Prostate gland (tissue), 2 donors: ENCODE measurements at regions not wholly inside any gene's neighbourhood (a gene's known extent, or its start where the extent isn't known, plus 50 kb on each side); places are given as distances from the start of the nearest gene placed in this dataset.

Experiments
- DNase-seq: peaks from one replicate; pipeline ENCODE4 v3.0.0-alpha.2; 2019; ENCODE audit warnings: low spot score
- H3K27ac ChIP-seq, 2 donors: fragments of 200-600 bp; sonication (generic); 2 replicates each; pipeline ENCODE4 v1.5.1; 2017 to 2019
- H3K27me3 ChIP-seq: fragments of 200-600 bp; sonication (generic); replicated peaks from 2 replicates; pipeline ENCODE4 v1.5.1; 2019; ENCODE audit not compliant: insufficient read depth
- H3K36me3 ChIP-seq, 2 donors: fragments of 200-600 bp; sonication (generic); 1 replicate in 1 of 2; 2 replicates in 1 of 2; pipeline versions ENCODE4 v1.5.1 to v1.8.1; 2017 to 2019
- H3K4me1 ChIP-seq: fragments of 200-600 bp; sonication (generic); replicated peaks from 2 replicates; pipeline ENCODE4 v1.5.1; 2019
- H3K4me3 ChIP-seq, 2 donors: fragments of 200-600 bp; sonication (generic); 2 replicates each; pipeline ENCODE4 v1.5.1; 2017 to 2019
- H3K9me3 ChIP-seq: fragments of 200-600 bp; sonication (generic); 2 replicates; pipeline ENCODE4 v1.5.1; 2017
- POLR2A ChIP-seq: fragments of 450-650 bp; IDR thresholded peaks from one replicate; pipeline ENCODE4 v1.6.1; 2016; ENCODE audit warnings: antibody characterized with exemption, mild to moderate bottlenecking
- POLR2AphosphoS5 ChIP-seq: sonication (generic); formaldehyde crosslinking; IDR thresholded peaks from one replicate; pipeline ENCODE4 v1.6.1; 2017; ENCODE audit warnings: antibody characterized with exemption
- WGBS: methylation state at CpG from one replicate; pipeline ENCODE4 v1.1.5; 2018; 5-methylcytosine and 5-hydroxymethylcytosine counted together
- intact Hi-C: fragments of 100-400 bp; cut with DNase I; formaldehyde crosslinking; loops from one replicate; pipeline ENCODE4 v1.14.2; 2022
- TF ChIP-seq, protein P1 (sequence below), 4 experiments: fragments of 200-600 bp in 2 of 4; fragments of 450-650 bp in 2 of 4; sonication (generic) in 2 of 4; IDR thresholded peaks; 1 replicate in 3 of 4; 2 replicates in 1 of 4; pipeline ENCODE4 v1.5.1; 2016 to 2019; ENCODE audit warnings: antibody characterized with exemption in 4 of 4, mild to moderate bottlenecking in 2 of 4, moderate library complexity in 2 of 4

DNA sequence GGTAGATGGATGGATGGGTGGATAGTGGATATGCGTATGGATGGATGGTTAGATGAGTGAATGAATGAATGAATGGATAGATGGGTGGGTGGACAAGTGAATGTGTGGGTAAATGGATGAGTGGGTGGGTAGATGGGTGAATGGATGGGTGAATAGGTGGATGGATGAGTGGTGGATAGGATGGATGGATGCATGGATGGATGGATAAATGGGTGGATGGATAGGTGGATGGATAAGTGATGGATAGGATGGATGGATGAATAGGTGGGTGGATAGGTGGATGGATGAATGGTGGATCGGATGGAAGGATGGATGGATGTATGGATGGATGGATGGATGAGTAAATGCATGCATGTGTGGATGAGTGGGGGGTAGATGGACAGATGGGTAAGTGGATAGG lies 169.3 kb downstream of the ACKR3 start:
- no peak overlapping the region for H3K27ac ChIP-seq
- H3K4me3 ChIP-seq: no peak overlapping the region
- no peaks in the 10 kb centered on the region for H3K36me3 ChIP-seq
- DNase-seq: no peak
- no peaks in the 10 kb centered on the region for H3K27me3 ChIP-seq
- no peaks in the 10 kb centered on the region for H3K4me1 ChIP-seq
- TF ChIP-seq POLR2AphosphoS5 (no peak), POLR2A (no peak)
- TF ChIP-seq, protein P1, sequence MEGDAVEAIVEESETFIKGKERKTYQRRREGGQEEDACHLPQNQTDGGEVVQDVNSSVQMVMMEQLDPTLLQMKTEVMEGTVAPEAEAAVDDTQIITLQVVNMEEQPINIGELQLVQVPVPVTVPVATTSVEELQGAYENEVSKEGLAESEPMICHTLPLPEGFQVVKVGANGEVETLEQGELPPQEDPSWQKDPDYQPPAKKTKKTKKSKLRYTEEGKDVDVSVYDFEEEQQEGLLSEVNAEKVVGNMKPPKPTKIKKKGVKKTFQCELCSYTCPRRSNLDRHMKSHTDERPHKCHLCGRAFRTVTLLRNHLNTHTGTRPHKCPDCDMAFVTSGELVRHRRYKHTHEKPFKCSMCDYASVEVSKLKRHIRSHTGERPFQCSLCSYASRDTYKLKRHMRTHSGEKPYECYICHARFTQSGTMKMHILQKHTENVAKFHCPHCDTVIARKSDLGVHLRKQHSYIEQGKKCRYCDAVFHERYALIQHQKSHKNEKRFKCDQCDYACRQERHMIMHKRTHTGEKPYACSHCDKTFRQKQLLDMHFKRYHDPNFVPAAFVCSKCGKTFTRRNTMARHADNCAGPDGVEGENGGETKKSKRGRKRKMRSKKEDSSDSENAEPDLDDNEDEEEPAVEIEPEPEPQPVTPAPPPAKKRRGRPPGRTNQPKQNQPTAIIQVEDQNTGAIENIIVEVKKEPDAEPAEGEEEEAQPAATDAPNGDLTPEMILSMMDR (IDR thresholded peaks at IDR 0.05): no peak
- intact Hi-C loops: no loop called here
- H3K9me3 ChIP-seq: no peaks in the 10 kb centered on the region
- 99% methylated on average over 2 of the region's 2 CpGs for WGBS

DNA sequence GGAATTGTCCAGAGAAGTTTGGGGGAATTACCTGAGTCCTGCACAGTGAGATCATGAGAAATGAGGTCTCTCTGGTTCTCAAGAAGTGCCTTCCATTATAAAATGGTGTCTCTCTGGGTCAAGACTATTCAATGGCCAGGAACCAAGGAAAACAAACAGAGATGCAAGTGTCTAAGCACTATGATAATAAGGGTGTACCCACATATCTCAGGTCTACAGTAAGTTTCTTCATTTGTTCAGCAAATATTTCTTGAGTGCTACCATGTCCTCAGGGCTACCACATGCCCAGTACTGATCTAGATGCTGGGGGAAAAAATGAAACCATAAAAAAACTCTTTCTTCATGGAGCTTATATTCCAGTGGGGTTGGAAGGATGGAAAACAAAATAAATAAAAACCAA lies 170.0 kb downstream of the ACKR3 start:
- intact Hi-C loops: loop anchor here (10.0 kb wide), 1 partner anchor 165 kb away; no protein-coding TSS in a partner anchor
- H3K27ac ChIP-seq: no peak overlapping the region
- no peak for DNase-seq
- no peaks in the 10 kb centered on the region for H3K27me3 ChIP-seq
- H3K4me1 ChIP-seq: no peaks in the 10 kb centered on the region
- H3K9me3 ChIP-seq: no peaks in the 10 kb centered on the region
- TF ChIP-seq POLR2A: no peak
- TF ChIP-seq, protein P1 (IDR thresholded peaks at IDR 0.05): no peak
- no peak for TF ChIP-seq POLR2AphosphoS5
- H3K4me3 ChIP-seq: no peak overlapping the region
- H3K36me3 ChIP-seq: no peaks in the 10 kb centered on the region

DNA sequence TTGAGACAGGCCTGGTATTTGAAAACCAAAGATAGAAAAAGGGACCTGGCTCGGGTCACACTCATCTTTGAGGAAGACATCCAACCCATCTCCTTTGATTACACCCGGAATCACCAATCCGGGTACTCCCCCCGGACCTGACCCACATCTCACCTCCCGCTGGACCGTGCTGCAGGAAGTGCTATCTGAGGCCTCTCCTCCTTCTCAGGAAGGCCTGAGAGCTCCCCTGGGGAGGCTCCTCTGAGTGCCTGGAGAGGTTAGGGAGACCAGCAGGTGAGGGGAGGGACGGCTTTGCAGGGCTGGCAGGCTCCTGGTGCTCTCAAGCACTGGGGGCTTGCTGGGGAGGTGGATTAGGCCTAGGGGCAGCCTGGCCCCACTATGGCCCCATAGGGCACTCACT lies 170.9 kb downstream of the ACKR3 start:
- 82% methylated on average over 7 of the region's 7 CpGs for WGBS
- H3K4me3 ChIP-seq: no peak overlapping the region
- H3K27ac ChIP-seq: no peak overlapping the region
- no peaks in the 10 kb centered on the region for H3K9me3 ChIP-seq
- no peak for DNase-seq
- intact Hi-C loops: loop anchor here (10.0 kb wide), 1 partner anchor 166 kb away; no protein-coding TSS in a partner anchor
- no peaks in the 10 kb centered on the region for H3K27me3 ChIP-seq
- no peaks in the 10 kb centered on the region for H3K4me1 ChIP-seq
- TF ChIP-seq, protein P1 (IDR thresholded peaks at IDR 0.05): no peak
- TF ChIP-seq POLR2AphosphoS5 (no peak), POLR2A (no peak)
- H3K36me3 ChIP-seq: no peaks in the 10 kb centered on the region

DNA sequence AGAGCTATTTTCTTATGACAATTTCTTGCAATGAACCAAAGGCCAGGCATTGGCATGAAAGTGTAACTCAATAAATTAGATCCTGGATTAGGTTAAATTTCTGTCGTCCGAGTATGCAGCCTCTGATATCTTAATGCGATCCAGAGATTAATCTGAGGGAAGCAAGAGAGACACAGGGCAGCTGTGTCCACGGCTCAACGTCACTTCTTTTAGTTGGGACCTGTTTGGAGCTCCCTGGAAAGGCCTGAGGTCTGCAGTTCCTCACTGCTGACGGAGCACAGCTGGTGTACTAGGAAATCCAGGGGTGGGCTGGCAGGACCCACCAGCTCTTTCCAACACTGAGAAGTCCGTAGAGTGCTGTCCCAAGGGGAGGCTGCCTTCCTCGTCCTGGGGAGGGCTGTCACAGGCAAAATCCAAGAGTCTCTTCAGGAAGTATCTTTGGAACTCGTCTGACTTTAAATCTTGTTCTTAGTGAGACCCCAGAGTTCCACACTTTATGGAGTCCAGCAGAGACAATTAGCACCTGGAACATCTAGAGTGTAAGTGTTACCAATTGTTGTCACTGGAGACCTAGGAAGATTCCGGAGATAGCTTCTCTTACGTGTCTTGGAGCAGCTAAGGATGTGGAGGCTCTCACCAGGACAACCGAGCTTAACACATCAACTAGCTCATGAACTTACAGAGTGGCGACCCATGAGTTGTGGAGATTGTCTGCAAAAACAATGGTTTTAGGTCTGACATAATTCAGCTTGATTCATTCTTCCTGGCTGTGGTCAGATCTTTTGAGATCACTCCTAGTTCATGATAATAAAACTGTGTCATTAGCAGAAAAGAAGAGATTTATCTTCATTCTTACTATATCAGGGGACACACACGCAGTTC lies 173.7 kb downstream of the ACKR3 start:
- no peak overlapping the region for H3K4me3 ChIP-seq
- H3K27me3 ChIP-seq: no peaks in the 10 kb centered on the region
- no peaks in the 10 kb centered on the region for H3K36me3 ChIP-seq
- intact Hi-C loops: loop anchor here (10.0 kb wide), 1 partner anchor 168 kb away; no protein-coding TSS in a partner anchor
- no peaks in the 10 kb centered on the region for H3K9me3 ChIP-seq
- TF ChIP-seq POLR2AphosphoS5: no peak
- TF ChIP-seq POLR2A: no peak
- TF ChIP-seq, protein P1 (IDR thresholded peaks at IDR 0.05): no peak
- WGBS: 65% methylated on average over 12 of the region's 14 CpGs
- no peak overlapping the region for H3K27ac ChIP-seq
- DNase-seq: no peak
- no peaks in the 10 kb centered on the region for H3K4me1 ChIP-seq

DNA sequence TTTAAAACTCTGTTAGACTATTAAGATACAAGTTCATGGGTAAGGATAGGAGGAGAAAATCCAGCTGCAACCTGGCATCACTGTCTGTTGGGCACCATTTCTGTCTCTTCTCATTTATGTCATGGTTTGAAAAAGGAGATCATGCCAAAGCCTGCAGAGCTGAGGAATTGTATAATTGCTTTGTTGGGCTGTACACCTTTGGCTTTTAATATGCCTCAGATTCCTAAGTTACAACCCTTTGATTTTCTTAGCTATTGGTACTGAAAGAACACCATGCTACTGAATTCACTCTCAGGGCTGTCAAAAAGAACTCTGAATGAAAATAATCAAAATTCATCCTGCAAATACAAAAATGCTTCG lies 174.3 kb downstream of the ACKR3 start:
- Histone ChIP-seq H3K4me1 (no peaks in the 10 kb centered on the region), H3K27me3 (no peaks in the 10 kb centered on the region), H3K4me3 (no peak overlapping the region), H3K9me3 (no peaks in the 10 kb centered on the region), H3K27ac (no peak overlapping the region), H3K36me3 (no peaks in the 10 kb centered on the region)
- TF ChIP-seq, protein P1 (IDR thresholded peaks at IDR 0.05): no peak
- TF ChIP-seq POLR2AphosphoS5 (no peak), POLR2A (no peak)
- no peak for DNase-seq
- intact Hi-C loops: loop anchor here (10.0 kb wide), 1 partner anchor 169 kb away; no protein-coding TSS in a partner anchor
- WGBS: 52% methylated on average over 1 of the region's 1 CpG
